ENCODE measurements at regions not wholly inside any gene's neighbourhood (a gene's known extent, or its start where the extent isn't known, plus 50 kb on each side); places are given as distances from the start of the nearest gene placed in this dataset.

DNA sequence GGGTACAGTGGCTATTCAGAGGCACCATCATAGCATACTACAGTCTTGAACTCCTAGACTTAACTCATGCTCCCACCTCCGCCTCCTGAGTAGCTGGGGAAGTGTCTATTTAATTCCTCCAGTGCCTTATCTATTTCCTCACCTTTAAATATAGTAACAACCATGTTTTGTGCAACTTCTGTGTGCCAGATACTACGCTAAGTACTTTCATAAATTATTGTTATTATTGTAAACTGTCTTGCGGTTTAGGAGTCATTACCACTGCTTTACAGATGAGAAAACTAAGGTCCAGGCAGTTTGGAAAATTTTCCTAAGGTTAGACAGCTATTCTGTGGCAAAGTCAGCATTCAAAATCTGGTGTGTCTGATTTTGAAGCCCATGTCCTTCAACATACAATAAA lies 359.1 kb upstream of the XYLT1 start:
- no peak for DNase-seq (ENCODE audit: low read depth in 4 of 4, low spot score in 2 of 4)

DNA sequence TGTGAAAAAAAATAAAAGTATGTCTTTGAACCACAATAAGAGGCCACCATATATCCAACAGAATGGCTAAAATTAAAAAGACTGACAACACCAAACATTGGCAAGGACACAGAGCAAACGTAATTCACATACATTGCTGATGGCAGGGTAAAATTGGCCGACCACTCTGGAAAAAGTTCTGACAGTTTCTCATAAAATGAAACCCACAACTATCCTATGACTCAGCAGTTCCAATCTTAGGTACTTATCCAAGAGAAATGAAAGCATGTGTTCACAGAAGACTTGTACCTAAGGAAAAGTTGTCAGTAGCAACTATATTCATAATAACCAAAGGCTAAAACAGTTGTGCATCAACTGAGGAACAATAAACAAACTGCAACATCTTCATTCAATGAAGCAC lies 357.3 kb upstream of the XYLT1 start:
- no peak for DNase-seq (ENCODE audit: low read depth in 4 of 4, low spot score in 2 of 4)

DNA sequence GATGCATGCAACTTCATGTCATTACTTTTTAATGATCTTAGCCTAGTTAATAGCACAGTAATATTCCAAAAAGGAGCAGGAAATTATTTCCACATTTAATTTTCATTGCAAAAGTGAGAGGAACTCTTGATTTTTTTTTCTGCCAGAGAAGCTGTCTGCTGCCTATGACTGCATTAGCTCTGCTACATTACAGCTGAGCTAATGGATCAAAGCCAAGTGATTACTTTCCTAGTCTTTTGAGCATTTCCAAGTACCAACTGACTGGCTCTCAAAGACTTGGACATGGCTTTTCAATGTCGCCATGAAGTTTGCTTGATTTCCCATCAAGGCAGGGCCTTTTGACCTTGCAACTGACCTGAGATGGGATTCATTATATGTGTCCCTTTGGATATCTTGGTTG lies 356.6 kb upstream of the XYLT1 start:
- no peak for DNase-seq (ENCODE audit: low read depth in 4 of 4, low spot score in 2 of 4)

DNA sequence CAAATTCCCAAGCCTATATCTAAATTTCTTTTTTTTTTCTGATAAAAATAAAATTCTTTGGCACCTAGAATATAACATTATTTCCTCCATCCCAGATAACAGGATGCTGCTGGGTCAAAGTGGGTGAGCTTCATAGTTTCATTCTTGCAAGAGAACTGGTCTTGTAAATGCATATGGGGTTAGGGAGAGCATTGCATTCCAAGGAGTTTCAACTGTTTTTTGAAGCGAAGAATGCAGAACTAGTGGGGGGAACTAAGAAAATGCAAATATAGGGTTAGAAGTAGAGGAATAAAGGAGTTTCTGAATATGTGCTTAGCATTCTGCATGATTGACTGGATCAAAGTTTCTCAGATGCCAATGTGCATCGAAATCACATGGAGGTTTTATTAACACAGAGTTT lies 347.2 kb upstream of the XYLT1 start:
- DNase-seq (ENCODE audit: low read depth in 4 of 4, low spot score in 2 of 4) = no peak

DNA sequence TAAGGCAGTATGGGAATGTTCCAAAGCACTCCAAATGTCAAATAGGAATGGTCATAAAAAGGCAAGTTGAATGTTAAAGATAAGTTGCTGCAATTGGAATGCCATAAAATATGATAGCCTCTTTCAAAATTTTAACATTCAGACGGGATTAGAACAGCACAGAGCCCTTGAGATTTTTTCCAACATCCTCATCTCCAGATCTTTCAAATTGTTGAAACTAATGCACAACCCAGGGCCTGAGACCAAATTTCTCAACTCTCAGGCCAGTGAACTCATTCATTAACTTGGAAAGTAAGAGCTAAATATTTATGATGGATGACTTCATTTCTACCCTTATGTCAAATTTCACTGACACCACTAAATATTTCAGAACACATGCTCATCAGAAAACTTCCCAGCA lies 346.5 kb upstream of the XYLT1 start:
- no peak for DNase-seq (ENCODE audit: low read depth in 4 of 4, low spot score in 2 of 4)

DNA sequence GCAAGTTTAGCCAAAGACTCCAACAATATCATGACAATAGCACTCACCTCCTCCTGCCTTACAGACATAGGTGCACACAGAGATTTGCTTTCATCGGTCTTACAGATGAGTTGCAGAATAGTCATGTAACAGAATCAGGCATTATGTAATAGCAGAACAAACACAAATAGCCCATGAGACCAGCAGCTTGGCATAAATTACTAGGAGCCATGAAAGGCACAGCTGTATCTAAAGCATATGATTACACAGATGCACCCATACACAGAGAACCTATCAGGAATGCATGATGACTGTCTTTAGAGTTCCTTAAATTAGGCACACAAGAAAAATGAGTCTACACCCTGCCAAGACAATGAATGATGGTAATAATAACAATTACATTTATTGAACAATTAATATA lies 342.0 kb upstream of the XYLT1 start:
- DNase-seq (ENCODE audit: low read depth in 4 of 4, low spot score in 2 of 4) = no peak

DNA sequence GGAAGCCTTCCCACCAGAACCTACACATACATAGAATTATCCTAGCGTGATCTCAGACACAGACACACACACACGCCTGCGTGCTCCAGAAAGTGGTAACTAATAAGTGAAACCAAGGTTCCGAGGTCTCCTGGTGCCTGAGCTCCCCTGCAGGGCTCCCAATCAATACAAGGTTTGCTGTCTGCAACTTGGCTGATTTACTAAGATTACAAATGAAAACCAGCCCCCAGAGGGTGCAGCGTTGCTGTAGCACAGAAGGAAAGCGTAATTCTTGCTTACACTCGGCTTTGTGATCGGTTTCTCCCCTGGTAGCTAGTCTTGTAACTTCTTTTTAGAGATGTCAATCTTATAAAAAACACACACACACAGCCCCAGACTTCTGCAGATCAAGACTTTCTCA lies 334.1 kb upstream of the XYLT1 start:
- no peak for DNase-seq (ENCODE audit: low read depth in 4 of 4, low spot score in 2 of 4)

DNA sequence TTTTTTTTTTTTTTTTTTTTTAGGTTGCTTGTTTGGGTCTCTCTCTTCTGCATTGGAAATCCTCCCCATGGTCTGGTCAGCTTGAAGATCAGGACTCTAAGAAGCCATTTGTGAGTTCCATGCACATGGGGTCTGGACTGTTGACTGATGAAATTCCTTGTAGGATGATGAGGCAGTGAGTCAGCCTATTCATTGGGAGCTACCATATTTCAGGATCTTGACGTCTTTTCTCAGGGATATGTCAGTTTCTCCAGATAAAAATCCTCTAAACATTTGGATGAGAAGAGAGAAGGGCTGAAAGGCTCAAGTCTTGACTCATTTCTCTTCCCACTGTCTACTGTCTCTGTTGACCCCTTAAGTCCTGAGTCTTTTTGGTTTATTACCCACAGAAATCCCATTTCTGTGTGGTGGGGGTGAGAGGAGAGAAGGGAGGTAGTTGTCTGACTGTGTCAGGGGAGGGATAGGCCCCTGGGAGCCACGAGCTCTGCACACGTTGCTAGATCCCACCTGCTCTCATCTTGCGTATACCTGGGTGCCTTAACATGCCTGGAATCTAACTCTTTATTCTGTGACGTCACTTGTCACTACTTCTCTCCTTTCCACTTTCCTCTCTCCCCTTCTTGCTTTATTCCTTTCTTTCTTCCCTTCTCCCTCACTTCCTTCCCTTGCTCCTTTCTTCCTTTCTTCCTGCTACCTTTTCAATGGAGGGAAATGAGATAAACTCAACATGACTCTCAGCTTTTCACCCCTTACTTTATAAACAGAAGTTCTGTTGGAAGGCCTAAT lies 333.1 kb upstream of the XYLT1 start:
- DNase-seq (ENCODE audit: low read depth in 4 of 4, low spot score in 2 of 4) = no peak

DNA sequence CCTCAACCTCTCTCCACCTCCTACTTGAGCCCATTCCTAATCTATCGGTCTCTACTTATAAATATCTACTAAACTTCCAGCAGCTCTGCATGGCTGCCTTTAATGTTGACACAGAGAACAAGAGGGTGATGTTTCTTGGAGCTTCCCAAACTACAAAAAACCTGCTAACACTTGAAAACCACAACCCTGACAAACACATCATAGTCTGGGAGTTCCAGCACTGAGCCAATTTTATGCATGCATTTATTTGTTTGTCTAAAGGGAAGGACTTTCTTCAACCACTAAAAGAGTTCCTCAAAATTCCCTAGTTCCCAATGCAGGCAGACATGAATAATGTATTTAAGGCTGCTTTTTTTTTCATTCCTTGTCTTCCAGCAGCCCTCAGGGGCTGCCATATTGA lies 331.8 kb upstream of the XYLT1 start:
- DNase-seq (ENCODE audit: low read depth in 4 of 4, low spot score in 2 of 4) = no peak

DNA sequence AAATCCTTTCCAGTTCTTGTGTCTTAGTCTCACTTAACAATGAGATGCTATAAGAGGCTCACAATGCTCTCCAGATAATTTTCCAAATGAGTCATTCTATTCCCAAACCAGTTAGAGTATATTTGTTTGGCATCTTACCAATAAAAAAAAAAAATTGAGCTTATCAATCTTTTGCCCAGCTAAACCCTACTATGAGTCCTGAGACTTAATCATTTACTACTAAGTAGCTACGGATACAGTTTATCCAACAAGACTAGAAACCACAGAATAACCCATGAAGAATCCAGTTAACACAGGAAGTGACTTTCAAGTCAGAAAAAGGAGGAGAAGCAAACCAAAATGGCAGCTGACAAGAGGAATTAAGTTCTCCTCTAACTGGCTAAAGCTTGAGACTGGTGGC lies 330.3 kb upstream of the XYLT1 start:
- no peak for DNase-seq (ENCODE audit: low read depth in 4 of 4, low spot score in 2 of 4)

DNA sequence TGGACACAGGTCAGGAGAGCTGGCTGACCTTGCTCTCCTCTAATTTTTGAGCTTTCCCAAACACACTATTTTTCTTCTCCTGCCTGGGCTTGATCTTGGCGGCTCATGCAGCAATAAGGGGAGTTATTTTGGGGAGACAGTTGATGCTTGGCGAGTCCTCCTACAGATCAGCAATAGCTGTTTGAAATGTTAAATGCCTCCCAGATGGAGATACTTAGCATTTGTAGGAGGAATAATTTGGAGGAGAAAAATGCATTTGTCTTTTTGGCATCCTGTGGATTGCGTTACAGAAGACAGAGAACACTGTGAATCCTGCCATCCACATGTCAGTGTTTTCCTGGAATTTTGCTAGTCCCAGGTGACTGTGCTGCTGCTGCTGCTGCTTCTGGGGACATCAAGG lies 328.0 kb upstream of the XYLT1 start:
- no peak for DNase-seq (ENCODE audit: low read depth in 4 of 4, low spot score in 2 of 4)

DNA sequence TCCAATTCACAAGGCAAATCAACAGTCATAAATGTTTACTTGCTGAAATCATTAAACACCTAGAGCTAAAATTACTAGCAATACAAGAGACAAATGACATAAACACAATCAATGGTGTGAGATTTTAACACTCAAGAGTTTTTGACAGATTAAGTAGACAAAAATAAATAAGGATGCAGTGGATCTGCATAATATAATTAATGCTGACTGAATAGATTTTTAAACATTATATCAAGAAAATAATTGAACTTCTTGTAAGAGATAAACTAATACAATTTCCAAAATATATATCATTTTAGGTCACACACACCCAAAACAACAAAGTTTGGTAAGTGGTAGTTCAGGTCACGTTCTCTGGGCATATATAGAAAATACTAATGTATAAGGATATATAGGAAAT lies 322.6 kb upstream of the XYLT1 start:
- no peak for DNase-seq (ENCODE audit: low read depth in 4 of 4, low spot score in 2 of 4)

DNA sequence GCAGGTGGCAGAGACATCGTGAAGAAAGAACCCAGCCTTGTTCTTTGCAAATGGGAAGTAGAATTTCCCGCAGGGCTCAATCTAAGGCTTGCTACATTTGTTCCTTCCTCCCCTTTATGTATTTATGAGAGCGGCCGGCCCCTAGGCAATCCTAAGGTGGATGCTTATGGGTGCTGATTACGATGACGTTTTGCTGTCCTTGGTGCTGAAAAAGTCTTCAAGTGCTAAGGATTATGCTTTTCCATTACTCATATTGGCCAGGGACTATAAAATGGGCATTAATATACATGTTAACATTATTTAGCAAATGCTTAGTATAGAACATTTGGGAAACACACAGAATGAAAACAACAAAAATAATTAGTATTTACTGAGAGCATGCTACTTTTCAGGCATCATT lies 313.3 kb upstream of the XYLT1 start:
- peak in 3 of 4 donors; percentile 15 to 47 (median 25) for DNase-seq (ENCODE audit: low read depth in 4 of 4, low spot score in 2 of 4)

DNA sequence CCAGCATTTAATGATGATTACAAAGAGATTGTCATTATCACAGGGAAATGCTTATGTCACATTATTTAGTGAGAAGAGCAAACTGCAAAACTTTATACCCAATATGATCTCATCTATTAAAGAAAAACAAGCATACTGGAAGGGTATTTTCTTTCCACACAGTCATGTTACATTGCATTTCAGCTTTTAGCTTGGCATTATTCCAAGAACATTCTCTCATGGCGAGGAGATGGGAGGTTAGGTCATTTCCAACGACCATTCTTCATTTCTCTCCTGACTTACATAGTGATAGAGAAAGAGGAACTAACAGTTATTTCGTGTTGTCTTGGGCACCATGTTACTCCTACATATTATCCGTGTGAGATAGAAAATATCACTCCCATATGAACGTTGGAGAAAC lies 309.4 kb upstream of the XYLT1 start:
- no peak for DNase-seq (ENCODE audit: low read depth in 4 of 4, low spot score in 2 of 4)

DNA sequence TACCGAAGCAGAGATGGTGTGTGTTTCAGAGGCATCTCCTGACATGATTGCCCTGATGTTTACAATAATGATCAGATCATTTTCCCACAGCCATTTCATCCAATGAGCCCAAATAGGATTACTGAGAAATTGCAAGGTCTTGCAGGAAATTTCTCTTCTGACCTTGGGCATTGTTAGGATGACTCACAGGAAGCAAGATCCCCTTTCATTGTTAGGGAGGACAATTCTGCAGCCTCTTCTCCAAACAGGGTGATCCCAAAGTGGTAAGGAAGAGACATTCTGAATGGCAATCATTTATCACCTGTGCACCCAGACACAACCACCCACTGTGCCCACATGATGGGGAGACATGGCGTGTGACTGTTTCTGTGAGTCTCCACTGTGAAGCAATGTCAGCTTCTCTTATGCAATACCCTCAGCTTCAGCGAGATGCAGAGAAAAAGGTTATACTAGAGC lies 306.7 kb upstream of the XYLT1 start:
- no peak for DNase-seq (ENCODE audit: low read depth in 4 of 4, low spot score in 2 of 4)

DNA sequence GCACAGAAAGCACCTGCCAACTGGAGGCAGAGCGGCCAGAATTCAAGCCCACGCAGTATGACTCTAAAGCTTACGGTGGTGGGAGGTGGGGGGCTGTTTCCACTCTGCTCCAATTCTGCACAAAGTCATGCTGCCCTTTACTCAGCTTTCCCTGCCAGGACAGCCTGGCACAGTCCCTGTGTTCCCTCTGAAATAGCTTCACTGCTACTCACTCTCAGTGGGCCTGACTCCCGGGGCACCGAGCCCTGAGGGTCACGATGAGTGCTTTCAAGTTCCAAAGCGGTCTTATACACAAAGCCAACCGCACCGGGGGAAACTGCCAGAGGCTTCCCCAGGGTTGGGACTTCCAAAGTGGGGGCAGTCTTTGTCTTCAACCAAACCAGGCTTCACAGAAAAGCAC lies 306.1 kb upstream of the XYLT1 start:
- no peak for DNase-seq (ENCODE audit: low read depth in 4 of 4, low spot score in 2 of 4)

DNA sequence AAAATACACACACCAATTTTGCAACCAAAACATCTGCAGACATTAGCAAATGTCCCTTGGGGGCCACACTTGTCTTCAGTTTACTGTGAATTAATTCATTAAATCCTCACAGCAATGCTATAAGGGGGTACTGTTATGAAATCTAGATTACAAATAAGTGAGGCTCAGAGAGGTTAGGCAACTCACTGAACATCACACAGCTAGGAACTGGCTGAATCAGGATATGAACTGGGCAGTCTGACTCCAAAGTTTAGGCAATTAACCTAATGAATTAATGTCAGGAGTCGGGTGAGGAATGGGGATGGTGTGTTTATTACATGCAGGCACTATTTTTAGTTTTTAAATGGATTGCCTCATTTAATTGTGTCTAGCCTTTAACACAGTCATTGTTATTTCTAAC lies 305.7 kb upstream of the XYLT1 start:
- DNase-seq (ENCODE audit: low read depth in 4 of 4, low spot score in 2 of 4) = no peak

DNA sequence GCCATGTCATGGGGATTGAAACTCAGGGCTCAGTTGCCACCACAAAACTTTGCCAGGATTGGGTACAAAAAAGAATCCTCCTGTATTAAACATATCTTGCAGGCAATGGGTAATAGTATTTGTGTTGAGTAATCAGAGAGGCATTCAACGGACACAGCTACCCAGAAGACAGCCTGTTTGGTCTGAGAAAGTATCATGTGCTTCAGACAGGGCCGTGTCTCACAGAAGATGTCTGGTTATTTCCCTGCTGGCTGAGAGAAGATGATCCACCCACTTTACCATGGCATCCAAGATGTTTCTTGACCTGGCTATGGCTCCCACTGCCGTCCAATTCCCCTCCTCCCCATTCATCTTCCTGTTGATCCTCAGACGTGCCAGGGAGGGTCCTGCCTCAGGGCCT lies 304.3 kb upstream of the XYLT1 start:
- no peak for DNase-seq (ENCODE audit: low read depth in 4 of 4, low spot score in 2 of 4)

DNA sequence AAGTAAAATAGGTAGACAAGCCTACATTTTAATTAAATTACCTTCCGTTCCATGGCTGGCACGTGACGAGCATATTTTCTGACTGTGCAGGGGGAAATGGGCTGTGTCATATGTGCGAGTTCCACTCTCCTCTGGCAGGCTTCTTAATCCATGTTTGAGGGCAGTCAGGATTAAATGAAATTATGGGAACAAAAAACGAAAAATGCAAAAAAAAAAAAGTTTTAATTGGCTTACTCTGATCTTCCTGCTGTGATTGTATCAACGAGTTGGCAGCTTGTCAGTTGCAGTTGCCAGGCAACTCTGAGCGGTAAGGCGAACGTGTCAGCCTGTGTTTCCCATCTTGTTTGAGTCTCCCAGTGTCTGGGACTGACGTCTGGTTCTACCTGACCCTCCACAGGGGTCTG lies 302.9 kb upstream of the XYLT1 start:
- DNase-seq (ENCODE audit: low read depth in 4 of 4, low spot score in 2 of 4) = no peak

DNA sequence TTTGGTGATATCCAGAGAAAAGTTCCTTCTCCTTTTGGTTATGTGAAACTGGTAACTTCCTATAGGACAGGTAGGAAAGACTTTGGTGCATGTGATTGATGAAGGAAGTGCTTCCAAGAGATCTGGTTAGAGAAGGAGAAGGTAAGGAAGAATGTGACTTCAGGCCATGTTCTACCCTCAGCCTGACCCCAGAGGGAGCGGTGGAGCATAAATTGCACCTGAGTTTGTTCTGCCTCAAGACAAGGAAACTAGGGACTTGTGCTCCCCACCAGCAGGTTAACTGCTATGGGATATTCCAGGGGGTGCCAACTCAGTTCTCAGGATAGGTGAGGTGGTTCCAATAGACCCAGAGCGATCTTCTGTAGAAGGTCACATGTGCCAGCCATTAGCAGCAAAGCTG lies 299.3 kb upstream of the XYLT1 start:
- no peak for DNase-seq (ENCODE audit: low read depth in 4 of 4, low spot score in 2 of 4)

DNA sequence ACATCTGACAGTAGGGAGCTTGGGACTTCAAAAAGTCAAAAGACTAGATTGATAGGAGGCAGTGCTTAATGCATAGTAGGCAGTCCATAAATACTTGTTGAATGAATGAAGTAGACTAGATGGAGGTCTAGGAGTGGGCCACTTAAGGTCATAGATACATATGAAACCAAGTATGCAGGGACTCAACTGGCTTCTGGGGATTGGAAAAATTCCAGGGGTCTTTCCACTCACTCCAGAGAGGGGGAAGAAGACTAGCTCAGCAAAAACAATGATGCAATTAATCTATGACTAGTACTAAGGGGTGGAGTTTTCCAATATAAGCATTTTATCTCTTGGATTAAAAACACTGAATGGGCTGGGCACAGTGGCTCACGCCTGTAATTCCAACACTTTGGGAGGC lies 298.3 kb upstream of the XYLT1 start:
- no peak for DNase-seq (ENCODE audit: low read depth in 4 of 4, low spot score in 2 of 4)

DNA sequence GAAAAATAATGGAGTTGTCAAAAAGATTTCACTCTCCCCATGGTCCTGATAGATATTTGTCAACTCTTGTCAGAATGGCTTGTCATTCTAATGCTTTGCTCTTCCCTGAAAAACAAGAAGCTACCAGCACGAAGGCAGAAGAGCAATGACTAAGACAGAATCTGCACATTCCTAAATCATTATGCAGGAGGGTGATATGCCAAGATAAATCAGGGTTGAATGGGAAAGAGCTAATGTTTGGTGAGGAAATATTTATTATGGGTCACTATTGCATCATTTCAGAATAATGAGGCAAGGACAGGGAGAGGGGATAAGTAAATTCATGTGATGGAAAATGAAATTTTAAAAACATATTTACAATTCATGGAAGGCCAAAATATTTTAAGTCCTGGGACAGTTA lies 297.5 kb upstream of the XYLT1 start:
- no peak for DNase-seq (ENCODE audit: low read depth in 4 of 4, low spot score in 2 of 4)

DNA sequence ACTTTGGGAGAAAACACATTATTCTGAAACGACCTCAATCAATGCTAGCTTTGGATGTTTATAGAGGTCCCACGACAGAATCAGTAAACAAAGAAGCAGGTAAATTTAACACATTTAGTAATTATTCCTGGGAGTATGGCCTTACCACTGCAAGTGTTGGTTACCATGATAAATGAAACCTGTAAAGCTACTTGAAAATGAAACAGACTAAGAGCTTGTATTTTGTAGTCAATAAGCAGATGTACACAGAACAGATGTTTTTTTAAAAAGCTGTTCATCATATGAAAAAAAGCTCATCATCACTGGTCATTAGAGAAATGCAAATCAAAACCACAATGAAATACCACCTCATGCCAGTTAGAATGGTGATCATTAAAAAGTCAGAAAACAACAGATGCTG lies 295.3 kb upstream of the XYLT1 start:
- no peak for DNase-seq (ENCODE audit: low read depth in 4 of 4, low spot score in 2 of 4)
